Esophagus squamous epithelium (tissue), 5 donors: ENCODE measurements at regions not wholly inside any gene's neighbourhood (a gene's known extent, or its start where the extent isn't known, plus 50 kb on each side); places are given as distances from the start of the nearest gene placed in this dataset.

Experiments used
- DNase-seq: peaks from one replicate; lab custom pipeline; 2025; lab: John Stamatoyannopoulos, UW
- H3K27ac ChIP-seq, 4 donors: fragments of 200-600 bp; sonication (generic); one replicate each; pipeline ENCODE4 v1.5.1; 2016 to 2019; ENCODE audit warnings: mild to moderate bottlenecking in 1 of 4
- H3K27me3 ChIP-seq, 4 donors: fragments of 200-600 bp; sonication (generic); 1 replicate in 3 of 4; 2 replicates in 1 of 4; pipeline versions ENCODE4 v1.5.1 to v1.6.0; 2017 to 2021; ENCODE audit warnings: antibody characterized with exemption in 1 of 4
- H3K36me3 ChIP-seq, 3 donors: fragments of 200-600 bp; sonication (generic); one replicate each; pipeline ENCODE4 v1.5.1; 2016 to 2019
- H3K4me1 ChIP-seq, 3 donors: fragments of 200-600 bp; sonication (generic); one replicate each; pipeline ENCODE4 v1.5.1; 2017 to 2019
- H3K4me3 ChIP-seq, 4 donors: fragments of 200-600 bp; sonication (generic); 1 replicate in 3 of 4; 2 replicates in 1 of 4; pipeline ENCODE4 v1.5.1; 2016 to 2019; ENCODE audit warnings: mild to moderate bottlenecking in 2 of 4, moderate library complexity in 1 of 4
- H3K9me3 ChIP-seq, 3 donors: fragments of 200-600 bp; sonication (generic); one replicate each; pipeline ENCODE4 v1.5.1; 2016 to 2019
- POLR2A ChIP-seq, 4 donors: fragments of 450-650 bp; IDR thresholded peaks; one replicate each; pipeline ENCODE4 v1.6.1; 2017; ENCODE audit warnings: antibody characterized with exemption in 4 of 4, mild to moderate bottlenecking in 4 of 4, moderate library complexity in 3 of 4
- WGBS, 2 donors: methylation state at CpG; one replicate each; pipeline ENCODE4 v1.1.5; 2018; 5-methylcytosine and 5-hydroxymethylcytosine counted together
- intact Hi-C: fragments of 100-400 bp; cut with DNase I; formaldehyde crosslinking; loops from one replicate; pipeline ENCODE4 v1.15.0; 2022
- TF ChIP-seq, protein P1 (sequence below), 6 experiments: fragments of 450-650 bp in 4 of 6; fragments of 200-600 bp in 2 of 6; sonication (generic) in 2 of 6; IDR thresholded peaks; one replicate each; pipeline ENCODE4 v1.5.1; 2016 to 2019; ENCODE audit warnings: antibody characterized with exemption in 6 of 6, mild to moderate bottlenecking in 4 of 6, moderate library complexity in 4 of 6
- donor health status: DM: yes; HTN: yes; CAD: no.

DNA sequence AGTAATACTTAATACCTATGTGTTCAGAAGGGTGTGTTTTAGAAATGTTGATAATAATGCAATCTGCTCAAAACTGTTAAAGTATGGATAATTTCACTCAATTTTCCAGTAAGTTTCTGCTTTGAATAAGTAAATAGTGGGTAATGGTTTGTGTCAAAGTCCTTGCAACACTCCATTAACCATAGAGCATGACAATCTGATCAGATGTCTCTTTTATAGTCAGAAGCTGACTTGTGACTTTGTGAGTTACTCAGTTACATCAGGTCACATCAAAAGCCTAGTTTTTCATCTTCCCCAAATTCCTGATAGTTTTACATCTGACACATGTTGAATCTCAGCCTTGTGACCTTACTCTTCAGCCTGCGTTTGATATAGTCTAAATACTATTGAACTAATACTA, 338.0 kb downstream of the EFNB2 start:
- no peaks in the 10 kb centered on the region for H3K27me3 ChIP-seq
- H3K9me3 ChIP-seq = no peaks in the 10 kb centered on the region
- TF ChIP-seq, protein P1, sequence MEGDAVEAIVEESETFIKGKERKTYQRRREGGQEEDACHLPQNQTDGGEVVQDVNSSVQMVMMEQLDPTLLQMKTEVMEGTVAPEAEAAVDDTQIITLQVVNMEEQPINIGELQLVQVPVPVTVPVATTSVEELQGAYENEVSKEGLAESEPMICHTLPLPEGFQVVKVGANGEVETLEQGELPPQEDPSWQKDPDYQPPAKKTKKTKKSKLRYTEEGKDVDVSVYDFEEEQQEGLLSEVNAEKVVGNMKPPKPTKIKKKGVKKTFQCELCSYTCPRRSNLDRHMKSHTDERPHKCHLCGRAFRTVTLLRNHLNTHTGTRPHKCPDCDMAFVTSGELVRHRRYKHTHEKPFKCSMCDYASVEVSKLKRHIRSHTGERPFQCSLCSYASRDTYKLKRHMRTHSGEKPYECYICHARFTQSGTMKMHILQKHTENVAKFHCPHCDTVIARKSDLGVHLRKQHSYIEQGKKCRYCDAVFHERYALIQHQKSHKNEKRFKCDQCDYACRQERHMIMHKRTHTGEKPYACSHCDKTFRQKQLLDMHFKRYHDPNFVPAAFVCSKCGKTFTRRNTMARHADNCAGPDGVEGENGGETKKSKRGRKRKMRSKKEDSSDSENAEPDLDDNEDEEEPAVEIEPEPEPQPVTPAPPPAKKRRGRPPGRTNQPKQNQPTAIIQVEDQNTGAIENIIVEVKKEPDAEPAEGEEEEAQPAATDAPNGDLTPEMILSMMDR (IDR thresholded peaks at IDR 0.05) = no peak
- no peak for TF ChIP-seq POLR2A (IDR thresholded peaks at IDR 0.05)
- no peak for DNase-seq
- H3K4me1 ChIP-seq = no peaks in the 10 kb centered on the region
- H3K4me3 ChIP-seq = no peak overlapping the region
- H3K36me3 ChIP-seq = no peaks in the 10 kb centered on the region
- H3K27ac ChIP-seq = no peak overlapping the region
- whole genome bisulfite sequencing, 2 donors = 75 to 94% methylated on average over 1 of the region's 1 CpG
- intact Hi-C loops = no loop called here

DNA sequence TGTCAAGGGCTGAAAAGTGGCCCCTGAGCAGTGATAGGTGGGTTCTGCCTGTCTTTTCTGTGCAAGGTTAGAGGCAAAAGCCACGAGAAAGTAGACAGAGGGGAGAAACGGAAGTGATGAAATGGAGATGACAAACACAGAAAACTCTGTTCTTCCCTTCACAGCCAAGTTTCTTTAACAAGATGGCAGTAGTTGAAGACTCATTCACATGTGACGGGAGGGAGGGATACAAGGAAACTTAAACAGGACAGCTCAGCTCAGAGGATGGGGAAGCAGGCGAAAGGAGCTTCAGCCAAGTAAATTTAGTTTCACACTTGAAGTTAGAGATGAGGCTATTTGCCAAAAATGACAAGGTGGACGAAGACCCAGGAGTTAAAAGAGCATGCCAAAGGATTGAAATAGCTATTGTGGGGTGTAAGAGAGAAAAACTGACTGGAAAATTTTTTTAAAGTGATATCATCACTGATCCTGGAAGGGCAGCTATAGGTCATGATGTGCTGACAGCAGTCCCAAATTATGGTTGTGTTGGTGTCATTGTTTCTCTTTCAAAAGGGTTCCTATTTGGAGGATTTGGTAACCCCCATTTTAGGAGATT, 347.9 kb downstream of the EFNB2 start:
- no peaks in the 10 kb centered on the region for H3K27me3 ChIP-seq
- no peak overlapping the region for H3K27ac ChIP-seq
- TF ChIP-seq, protein P1 (IDR thresholded peaks at IDR 0.05) = no peak
- TF ChIP-seq POLR2A (IDR thresholded peaks at IDR 0.05) = no peak
- intact Hi-C loops = no loop called here
- no peak for DNase-seq
- 67 to 73% methylated on average over 5 of the region's 5 CpGs for WGBS, 2 donors
- no peaks in the 10 kb centered on the region for H3K4me1 ChIP-seq
- no peaks in the 10 kb centered on the region for H3K36me3 ChIP-seq
- H3K9me3 ChIP-seq = no peaks in the 10 kb centered on the region
- H3K4me3 ChIP-seq = no peak overlapping the region

DNA sequence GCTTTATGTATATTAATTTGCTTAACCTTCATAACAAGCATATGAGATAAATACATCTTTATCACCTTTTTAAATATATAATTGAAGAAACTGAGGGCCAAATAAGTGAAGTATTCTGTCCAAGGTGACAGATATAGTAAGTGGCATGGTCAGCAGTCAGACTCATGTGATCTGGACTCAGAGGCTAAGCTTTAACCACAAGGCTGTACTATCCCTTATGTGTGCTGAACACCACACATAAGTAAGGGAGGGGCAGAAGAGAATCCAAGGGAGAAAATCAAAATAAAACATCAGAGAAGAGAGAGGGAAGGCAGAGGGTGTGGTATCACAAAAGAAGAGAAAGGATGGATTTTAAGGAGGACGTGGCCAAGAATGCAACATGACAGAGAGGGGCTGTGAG, 348.4 kb downstream of the EFNB2 start:
- DNase-seq = no peak
- intact Hi-C loops = no loop called here
- TF ChIP-seq, protein P1 (IDR thresholded peaks at IDR 0.05) = no peak
- TF ChIP-seq POLR2A (IDR thresholded peaks at IDR 0.05) = no peak
- Histone ChIP-seq H3K4me3 (no peak overlapping the region), H3K4me1 (no peaks in the 10 kb centered on the region), H3K27me3 (no peaks in the 10 kb centered on the region), H3K9me3 (no peaks in the 10 kb centered on the region), H3K36me3 (no peaks in the 10 kb centered on the region), H3K27ac (no peak overlapping the region)
- whole genome bisulfite sequencing, 2 donors = 58 to 76% methylated on average over 1 of the region's 1 CpG

DNA sequence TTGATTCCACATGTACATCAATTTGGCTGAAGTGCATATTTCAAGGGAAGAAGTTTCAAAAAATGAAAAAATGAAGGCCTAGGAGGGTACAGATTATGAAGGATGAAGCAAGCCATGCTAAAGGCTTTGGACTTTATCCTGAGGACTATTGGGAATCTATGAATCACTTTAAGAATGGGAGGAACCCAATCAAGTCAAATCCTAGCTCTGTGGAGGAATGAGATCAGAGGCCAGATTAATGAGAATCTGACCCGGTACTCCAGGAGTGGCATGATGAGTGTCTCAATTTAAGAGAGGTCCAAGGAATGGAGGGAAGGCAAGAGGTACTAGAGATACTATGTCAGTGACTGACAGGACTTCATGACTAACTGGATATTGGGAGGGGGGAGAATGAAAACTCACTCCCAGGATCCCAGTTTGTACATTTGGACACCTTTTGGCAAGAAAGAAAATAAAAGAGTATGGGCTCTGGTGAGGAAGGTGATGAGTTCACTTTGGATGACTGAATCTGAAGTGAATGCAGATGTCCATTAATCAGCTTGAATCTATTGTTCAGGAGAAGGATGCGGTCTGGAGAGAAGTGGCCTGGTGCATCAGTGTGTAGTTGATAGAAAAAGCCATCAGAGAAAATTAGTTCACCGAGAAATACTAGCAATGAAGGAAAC, 349.0 kb downstream of the EFNB2 start:
- no peak for DNase-seq
- Histone ChIP-seq H3K4me3 (no peak overlapping the region), H3K27ac (no peak overlapping the region), H3K27me3 (no peaks in the 10 kb centered on the region), H3K9me3 (no peaks in the 10 kb centered on the region), H3K36me3 (no peaks in the 10 kb centered on the region), H3K4me1 (no peaks in the 10 kb centered on the region)
- WGBS, 2 donors = 92 to 93% methylated on average over 3 of the region's 3 CpGs
- intact Hi-C loops = no loop called here
- TF ChIP-seq, protein P1 (IDR thresholded peaks at IDR 0.05) = no peak
- TF ChIP-seq POLR2A (IDR thresholded peaks at IDR 0.05) = no peak

DNA sequence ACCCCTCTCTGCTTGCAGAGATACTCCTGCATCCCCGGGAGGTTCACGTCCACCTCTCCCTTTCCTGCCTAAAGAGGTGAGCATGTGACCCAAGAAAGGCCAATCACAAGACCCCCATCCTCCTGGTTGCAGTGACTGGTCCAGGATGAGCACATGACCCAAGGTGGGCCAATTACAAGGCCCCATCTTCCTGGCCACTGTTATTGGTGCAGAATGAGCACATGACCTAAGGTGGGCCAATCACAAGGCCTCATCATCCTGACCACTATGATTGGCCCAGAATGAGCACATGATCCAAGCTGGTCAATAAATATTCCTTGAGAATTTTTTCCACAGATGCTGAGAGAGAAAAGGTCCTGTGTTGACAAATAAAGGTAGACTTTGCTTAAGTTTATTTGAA, 350.7 kb downstream of the EFNB2 start:
- intact Hi-C loops = no loop called here
- Histone ChIP-seq H3K9me3 (no peaks in the 10 kb centered on the region), H3K4me3 (no peak overlapping the region), H3K4me1 (no peaks in the 10 kb centered on the region), H3K27me3 (no peaks in the 10 kb centered on the region), H3K36me3 (no peaks in the 10 kb centered on the region), H3K27ac (no peak overlapping the region)
- DNase-seq = no peak
- WGBS, 2 donors = 86 to 88% methylated on average over 2 of the region's 2 CpGs
- TF ChIP-seq, protein P1 (IDR thresholded peaks at IDR 0.05) = no peak
- no peak for TF ChIP-seq POLR2A (IDR thresholded peaks at IDR 0.05)
